Right lobe of liver (tissue), 6 donors: ENCODE measurements at regions not wholly inside any gene's neighbourhood (a gene's known extent, or its start where the extent isn't known, plus 50 kb on each side); places are given as distances from the start of the nearest gene placed in this dataset.

Experiments used
- ATAC-seq, 4 donors: fragments of 200-7000 bp; cut with Tn5 transposase; one replicate each; pipeline ENCODE4 v1.9.1; 2020; ENCODE audit warnings: mild to moderate bottlenecking in 4 of 4, moderate library complexity in 4 of 4
- DNase-seq, 3 donors: peaks; one replicate each; pipeline ENCODE4 v3.0.0-alpha.2; 2020
- H3K27ac ChIP-seq, 3 donors: fragments of 200-600 bp; one replicate each; pipeline ENCODE4 v1.8.0; 2022
- H3K27me3 ChIP-seq, 2 donors: fragments of 200-600 bp; one replicate each; pipeline ENCODE4 v1.8.0; 2022
- H3K36me3 ChIP-seq, 4 donors: fragments of 200-600 bp; sonication (generic) in 1 of 4; one replicate each; pipeline versions ENCODE4 v1.5.1 to v1.8.0; 2017 to 2022; ENCODE audit warnings: control low read depth in 1 of 4
- H3K4me1 ChIP-seq, 4 donors: fragments of 200-600 bp; sonication (generic) in 1 of 4; one replicate each; pipeline versions ENCODE4 v1.5.1 to v1.8.0; 2017 to 2022; ENCODE audit warnings: control low read depth in 1 of 4
- H3K4me3 ChIP-seq, 3 donors: fragments of 200-600 bp; one replicate each; pipeline ENCODE4 v1.8.0; 2022
- H3K9me3 ChIP-seq, 4 donors: fragments of 200-600 bp; sonication (generic) in 1 of 4; one replicate each; pipeline versions ENCODE4 v1.5.1 to v1.8.0; 2017 to 2022; ENCODE audit warnings: control low read depth in 1 of 4
- CTCF ChIP-seq, 4 donors: fragments of 200-600 bp in 3 of 4; fragments of 450-650 bp in 1 of 4; IDR thresholded peaks; one replicate each; pipeline versions ENCODE4 v1.5.1 to v1.8.0; 2016 to 2022; ENCODE audit warnings: antibody characterized with exemption in 4 of 4, mild to moderate bottlenecking in 2 of 4
- POLR2A ChIP-seq: fragments of 450-650 bp; IDR thresholded peaks from one replicate; pipeline ENCODE4 v1.6.1; 2017; ENCODE audit warnings: antibody characterized with exemption, mild to moderate bottlenecking
- WGBS: methylation state at CpG from one replicate; pipeline ENCODE4 v1.1.6; 2018; ENCODE audit warnings: low coverage, low lambda C conversion rate; ENCODE audit not compliant: insufficient coverage; ENCODE audit errors: missing lambda C conversion rate; 5-methylcytosine and 5-hydroxymethylcytosine counted together
- intact Hi-C, 2 donors: fragments of 100-400 bp; cut with DNase I; formaldehyde crosslinking; loops; one replicate each; pipeline versions ENCODE4 v1.11.2 to v1.14.1; 2022
- donor health status: DM: no; HTN: yes; CAD: no.
- donor health status: DM: no; HTN: no; CAD: no.
- donor health status: DM: no; HTN: no; CAD: no.
- donor health status: DM: no; HTN: yes; CAD: no.
- donor health status: DM: no; HTN: yes; CAD: no.

GRCh38 chr5:6915574-6915973 lies 202.3 kb downstream of the TENT4A start:
- TF ChIP-seq CTCF (IDR thresholded peaks at IDR 0.05): no peak
- no peak for TF ChIP-seq POLR2A
- H3K27me3 ChIP-seq: no peaks in the 10 kb centered on the region
- no peak for ATAC-seq
- WGBS: 52% methylated on average over 3 of the region's 3 CpGs
- no peaks in the 10 kb centered on the region for H3K4me1 ChIP-seq
- no peak for DNase-seq
- intact Hi-C loops: no loop called here
- no peaks in the 10 kb centered on the region for H3K36me3 ChIP-seq
- no peak overlapping the region for H3K27ac ChIP-seq
- peaks cover 0 to 4% (median 0%) of the 10 kb centered on the region in 4 donors for H3K9me3 ChIP-seq
- no peak overlapping the region for H3K4me3 ChIP-seq

GRCh38 chr5:6918255-6918654 lies 205.0 kb downstream of the TENT4A start:
- 75% methylated on average over 5 of the region's 5 CpGs for WGBS
- ATAC-seq (no peak), DNase-seq (no peak)
- Histone ChIP-seq H3K4me3 (no peak overlapping the region), H3K27me3 (no peaks in the 10 kb centered on the region), H3K9me3 (peaks cover 0 to 4% (median 0%) of the 10 kb centered on the region in 4 donors), H3K4me1 (no peaks in the 10 kb centered on the region), H3K27ac (no peak overlapping the region), H3K36me3 (no peaks in the 10 kb centered on the region)
- intact Hi-C loops: no loop called here
- TF ChIP-seq CTCF (IDR thresholded peaks at IDR 0.05): no peak
- no peak for TF ChIP-seq POLR2A

- intact Hi-C loops: no loop called here
- no peak overlapping the region for H3K4me3 ChIP-seq
- no peaks in the 10 kb centered on the region for H3K4me1 ChIP-seq
- H3K36me3 ChIP-seq: no peaks in the 10 kb centered on the region
- no peaks in the 10 kb centered on the region for H3K27me3 ChIP-seq
- TF ChIP-seq CTCF (IDR thresholded peaks at IDR 0.05) (no peak), POLR2A (no peak)
- ATAC-seq: no peak
- DNase-seq: no peak
- H3K27ac ChIP-seq: no peak overlapping the region
- 48% methylated on average over 6 of the region's 6 CpGs for WGBS
- H3K9me3 ChIP-seq: peaks cover 0 to 4% (median 0%) of the 10 kb centered on the region in 4 donors
These were observed 207.5 kb downstream of the TENT4A start for GRCh38 chr5:6920628-6921256.

GRCh38 chr5:6926491-6927038 lies 213.3 kb downstream of the TENT4A start:
- intact Hi-C loops: no loop called here
- DNase-seq (no peak), ATAC-seq (no peak)
- WGBS: no CpG with 5 or more reads among the region's 1 CpG
- no peaks in the 10 kb centered on the region for H3K36me3 ChIP-seq
- H3K27me3 ChIP-seq: no peaks in the 10 kb centered on the region
- no peak overlapping the region for H3K4me3 ChIP-seq
- TF ChIP-seq POLR2A: no peak
- TF ChIP-seq CTCF (IDR thresholded peaks at IDR 0.05): no peak
- no peaks in the 10 kb centered on the region for H3K4me1 ChIP-seq
- no peaks in the 10 kb centered on the region for H3K9me3 ChIP-seq
- H3K27ac ChIP-seq: no peak overlapping the region
